SU-DHL-6 (cell line): ENCODE measurements at regions not wholly inside any gene's neighbourhood (a gene's known extent, or its start where the extent isn't known, plus 50 kb on each side); places are given as distances from the start of the nearest gene placed in this dataset.

Source experiments
- EZH2phosphoT487 ChIP-seq: fragments of 200-600 bp; sonication (generic), shearing (Covaris generic); conservative IDR thresholded peaks from 2 replicates; pipeline ENCODE4 v1.6.1; 2018; ENCODE audit warnings: mild to moderate bottlenecking, antibody characterized with exemption, low read length, moderate library complexity, mixed read lengths
- TF ChIP-seq, protein P1 (sequence below): fragments of 200-600 bp; sonication (generic); IDR thresholded peaks from one replicate; pipeline ENCODE4 v1.5.1; 2017; ENCODE audit warnings: antibody characterized with exemption, mild to moderate bottlenecking, low read length, moderate library complexity; ENCODE audit not compliant: insufficient read depth, poor library complexity, severe bottlenecking

DNA sequence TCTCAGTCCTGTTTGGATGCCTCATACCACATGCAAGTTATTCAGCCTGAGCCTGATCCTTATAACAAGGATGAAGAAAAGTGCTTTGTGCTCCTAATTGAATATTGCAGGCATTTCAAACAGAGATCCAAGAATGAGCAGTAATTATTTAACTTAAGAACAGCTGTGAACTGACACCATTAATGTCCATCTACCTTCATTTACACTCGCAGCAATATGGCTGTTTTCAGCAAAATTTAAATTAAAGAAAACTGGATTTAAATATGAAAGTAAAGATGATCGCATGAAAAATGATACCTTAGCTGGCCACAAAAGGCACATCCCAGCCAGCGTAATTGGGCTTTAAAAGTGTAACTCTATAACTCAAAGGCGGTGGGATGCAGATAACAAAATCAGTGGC, 466.3 kb downstream of the GALC start:
- TF ChIP-seq, protein P1, sequence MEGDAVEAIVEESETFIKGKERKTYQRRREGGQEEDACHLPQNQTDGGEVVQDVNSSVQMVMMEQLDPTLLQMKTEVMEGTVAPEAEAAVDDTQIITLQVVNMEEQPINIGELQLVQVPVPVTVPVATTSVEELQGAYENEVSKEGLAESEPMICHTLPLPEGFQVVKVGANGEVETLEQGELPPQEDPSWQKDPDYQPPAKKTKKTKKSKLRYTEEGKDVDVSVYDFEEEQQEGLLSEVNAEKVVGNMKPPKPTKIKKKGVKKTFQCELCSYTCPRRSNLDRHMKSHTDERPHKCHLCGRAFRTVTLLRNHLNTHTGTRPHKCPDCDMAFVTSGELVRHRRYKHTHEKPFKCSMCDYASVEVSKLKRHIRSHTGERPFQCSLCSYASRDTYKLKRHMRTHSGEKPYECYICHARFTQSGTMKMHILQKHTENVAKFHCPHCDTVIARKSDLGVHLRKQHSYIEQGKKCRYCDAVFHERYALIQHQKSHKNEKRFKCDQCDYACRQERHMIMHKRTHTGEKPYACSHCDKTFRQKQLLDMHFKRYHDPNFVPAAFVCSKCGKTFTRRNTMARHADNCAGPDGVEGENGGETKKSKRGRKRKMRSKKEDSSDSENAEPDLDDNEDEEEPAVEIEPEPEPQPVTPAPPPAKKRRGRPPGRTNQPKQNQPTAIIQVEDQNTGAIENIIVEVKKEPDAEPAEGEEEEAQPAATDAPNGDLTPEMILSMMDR: no peak
- TF ChIP-seq EZH2phosphoT487: no peak
